ENCODE measurements at regions not wholly inside any gene's neighbourhood (a gene's known extent, or its start where the extent isn't known, plus 50 kb on each side); places are given as distances from the start of the nearest gene placed in this dataset.

DNA sequence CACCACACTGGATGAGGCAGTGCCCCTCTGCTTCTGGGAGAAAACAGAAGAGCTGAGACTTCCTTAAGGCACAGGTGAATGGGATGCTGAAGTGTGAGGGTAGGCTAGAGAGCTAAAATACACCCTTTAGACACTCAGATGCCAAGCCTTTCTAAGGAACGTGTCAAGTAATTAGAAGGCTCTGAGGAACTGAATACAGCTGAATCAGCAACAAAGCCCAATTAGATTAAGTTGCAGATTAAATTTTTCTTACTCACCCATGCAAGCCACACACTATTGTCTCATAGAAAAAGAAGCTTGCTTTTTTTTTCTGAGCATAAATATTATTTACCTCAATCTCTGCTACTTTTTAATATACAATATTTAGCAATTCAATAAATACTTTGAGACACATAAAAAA is 354.3 kb upstream of the NRG3 start:
- TF ChIP-seq EZH2 (IDR thresholded peaks at IDR 0.05), result no peak
- TF ChIP-seq POLR2AphosphoS5 (IDR thresholded peaks at IDR 0.05; ENCODE audit: borderline replicate concordance, low read depth, low read length), result no peak
